ENCODE measurements at regions not wholly inside any gene's neighbourhood (a gene's known extent, or its start where the extent isn't known, plus 50 kb on each side); places are given as distances from the start of the nearest gene placed in this dataset.

DNA sequence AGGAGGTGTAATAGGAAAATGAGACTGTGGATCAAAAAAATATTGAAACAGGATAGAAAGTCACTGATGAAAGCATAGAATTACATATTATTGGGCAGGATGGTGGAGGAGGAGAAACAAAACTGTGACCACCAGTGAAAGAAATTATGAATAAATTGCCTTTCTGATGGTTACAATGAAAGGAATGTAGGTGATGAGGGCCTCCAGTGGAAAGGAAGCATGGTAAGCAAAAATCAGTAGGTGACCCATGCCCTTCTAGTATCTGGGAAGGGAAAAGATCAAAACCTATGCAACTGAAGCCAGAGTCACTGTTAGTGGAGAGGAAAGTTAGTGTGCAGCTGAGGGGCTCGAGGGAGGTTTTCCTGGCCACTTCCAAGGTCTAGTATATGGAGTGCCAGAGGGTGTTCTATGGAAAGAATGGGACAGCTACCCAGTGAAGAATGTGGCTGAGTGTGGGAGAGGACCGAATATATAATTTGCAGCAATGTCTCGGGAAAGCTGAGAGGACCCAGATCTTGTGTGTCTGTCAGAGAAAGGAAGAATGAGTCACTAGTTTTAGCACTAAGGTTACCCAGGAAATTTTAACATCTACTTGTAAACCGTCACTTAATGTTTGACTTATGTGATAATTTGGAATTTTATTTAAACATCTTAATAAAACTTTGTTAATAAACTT, 146.2 kb downstream of the NFKBIZ start:
- TF ChIP-seq, protein P1, sequence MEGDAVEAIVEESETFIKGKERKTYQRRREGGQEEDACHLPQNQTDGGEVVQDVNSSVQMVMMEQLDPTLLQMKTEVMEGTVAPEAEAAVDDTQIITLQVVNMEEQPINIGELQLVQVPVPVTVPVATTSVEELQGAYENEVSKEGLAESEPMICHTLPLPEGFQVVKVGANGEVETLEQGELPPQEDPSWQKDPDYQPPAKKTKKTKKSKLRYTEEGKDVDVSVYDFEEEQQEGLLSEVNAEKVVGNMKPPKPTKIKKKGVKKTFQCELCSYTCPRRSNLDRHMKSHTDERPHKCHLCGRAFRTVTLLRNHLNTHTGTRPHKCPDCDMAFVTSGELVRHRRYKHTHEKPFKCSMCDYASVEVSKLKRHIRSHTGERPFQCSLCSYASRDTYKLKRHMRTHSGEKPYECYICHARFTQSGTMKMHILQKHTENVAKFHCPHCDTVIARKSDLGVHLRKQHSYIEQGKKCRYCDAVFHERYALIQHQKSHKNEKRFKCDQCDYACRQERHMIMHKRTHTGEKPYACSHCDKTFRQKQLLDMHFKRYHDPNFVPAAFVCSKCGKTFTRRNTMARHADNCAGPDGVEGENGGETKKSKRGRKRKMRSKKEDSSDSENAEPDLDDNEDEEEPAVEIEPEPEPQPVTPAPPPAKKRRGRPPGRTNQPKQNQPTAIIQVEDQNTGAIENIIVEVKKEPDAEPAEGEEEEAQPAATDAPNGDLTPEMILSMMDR (IDR thresholded peaks at IDR 0.05; ENCODE audit: extremely low read depth, low read depth, low read length): no peak
- H3K27me3 ChIP-seq (ENCODE audit: insufficient read depth, low read length): no peaks in the 10 kb centered on the region

DNA sequence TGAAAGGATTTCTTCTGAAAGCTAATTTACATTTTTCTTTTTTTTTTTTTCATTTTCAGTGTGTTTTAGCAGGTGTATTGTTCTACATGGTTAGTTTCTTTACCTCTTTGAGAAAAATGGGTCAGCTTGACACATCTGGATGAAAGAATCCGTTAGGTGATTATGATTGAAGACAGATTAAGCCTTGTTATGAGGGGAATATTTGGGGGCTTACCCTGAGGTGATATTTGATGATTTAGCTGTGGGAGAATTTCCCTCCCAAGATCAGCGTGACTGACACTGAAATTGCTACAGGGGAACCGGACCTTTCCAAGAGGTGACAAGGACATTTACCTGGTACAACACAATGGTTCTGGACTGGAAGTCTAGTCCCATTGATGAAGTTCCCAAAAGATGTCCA, 147.5 kb downstream of the NFKBIZ start:
- no peak overlapping the region for H3K27ac ChIP-seq (ENCODE audit: low read depth, low read length)
- H4K20me1 ChIP-seq (ENCODE audit: insufficient read depth, low read length): no peaks in the 10 kb centered on the region
- DNase-seq (ENCODE audit: insufficient read length, low spot score, missing footprints): no peak
- H3K9me3 ChIP-seq (ENCODE audit: low read depth, low read length): no peaks in the 10 kb centered on the region
- H3K4me2 ChIP-seq (ENCODE audit: insufficient read depth, low read length): no peak overlapping the region
- no peaks in the 10 kb centered on the region for H3K79me2 ChIP-seq (ENCODE audit: insufficient read depth, low read length)
- no peaks in the 10 kb centered on the region for H3K36me3 ChIP-seq (ENCODE audit: insufficient read depth, low read length)
- no peak overlapping the region for H3K4me3 ChIP-seq (ENCODE audit: insufficient read depth, low read length)
- no peak overlapping the region for H2AFZ ChIP-seq (ENCODE audit: low read length)
- TF ChIP-seq, protein P1 (IDR thresholded peaks at IDR 0.05; ENCODE audit: extremely low read depth, low read depth, low read length): no peak
- H3K27me3 ChIP-seq (ENCODE audit: insufficient read depth, low read length): no peaks in the 10 kb centered on the region
- H3K4me1 ChIP-seq (ENCODE audit: insufficient read depth, low read length): peaks cover 10% of the 10 kb centered on the region

More for the DNA sequence above, 146.2 kb downstream of the NFKBIZ start:
- Histone ChIP-seq H3K9me3 (ENCODE audit: low read depth, low read length) (no peaks in the 10 kb centered on the region), H3K4me2 (ENCODE audit: insufficient read depth, low read length) (peak overlapping the region; percentile 33), H2AFZ (ENCODE audit: low read length) (peak overlapping the region; percentile 33), H3K27ac (ENCODE audit: low read depth, low read length) (peak overlapping the region; percentile 16), H4K20me1 (ENCODE audit: insufficient read depth, low read length) (no peaks in the 10 kb centered on the region), H3K79me2 (ENCODE audit: insufficient read depth, low read length) (no peaks in the 10 kb centered on the region), H3K4me3 (ENCODE audit: insufficient read depth, low read length) (no peak overlapping the region), H3K36me3 (ENCODE audit: insufficient read depth, low read length) (no peaks in the 10 kb centered on the region), H3K4me1 (ENCODE audit: insufficient read depth, low read length) (peaks cover 10% of the 10 kb centered on the region)
- DNase-seq (ENCODE audit: insufficient read length, low spot score, missing footprints): peak; percentile 13

DNA sequence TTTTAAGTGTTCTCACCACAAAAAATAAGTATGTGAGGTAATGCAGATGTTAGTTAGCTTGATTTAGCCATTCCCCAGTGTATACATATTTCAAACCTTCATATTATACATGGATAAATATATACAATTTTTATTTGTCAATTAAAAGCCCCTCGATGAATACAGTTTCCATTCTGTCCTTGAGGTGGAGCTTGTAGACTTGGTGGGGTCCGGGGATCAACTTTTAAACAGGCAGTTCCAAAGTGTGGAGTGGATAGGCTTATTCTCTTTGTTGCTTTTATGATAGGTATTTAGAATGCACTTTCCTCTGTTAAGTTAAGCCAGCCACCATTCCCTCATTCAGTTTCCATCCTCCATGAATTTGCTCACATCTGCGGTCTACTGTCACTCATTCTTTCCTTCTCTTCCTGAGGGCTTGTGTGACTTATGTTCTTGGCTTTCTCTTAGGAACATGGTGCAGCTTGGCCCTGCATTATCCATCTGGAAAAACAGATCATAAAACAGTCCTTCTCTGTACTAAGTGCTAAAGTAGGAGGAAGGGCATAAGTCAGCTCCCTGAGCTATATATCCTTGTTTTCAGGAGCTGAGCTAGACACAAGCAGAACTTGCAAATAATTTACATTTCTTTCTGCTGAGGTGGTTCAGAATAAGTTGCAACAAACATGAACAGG, 149.1 kb downstream of the NFKBIZ start:
- H3K79me2 ChIP-seq (ENCODE audit: insufficient read depth, low read length): no peaks in the 10 kb centered on the region
- no peaks in the 10 kb centered on the region for H3K36me3 ChIP-seq (ENCODE audit: insufficient read depth, low read length)
- no peak overlapping the region for H3K27ac ChIP-seq (ENCODE audit: low read depth, low read length)
- no peaks in the 10 kb centered on the region for H4K20me1 ChIP-seq (ENCODE audit: insufficient read depth, low read length)
- no peak for DNase-seq (ENCODE audit: insufficient read length, low spot score, missing footprints)
- TF ChIP-seq, protein P1 (IDR thresholded peaks at IDR 0.05; ENCODE audit: extremely low read depth, low read depth, low read length): no peak
- H3K4me3 ChIP-seq (ENCODE audit: insufficient read depth, low read length): no peak overlapping the region
- H3K4me2 ChIP-seq (ENCODE audit: insufficient read depth, low read length): no peak overlapping the region
- H3K4me1 ChIP-seq (ENCODE audit: insufficient read depth, low read length): peaks cover 10% of the 10 kb centered on the region
- H2AFZ ChIP-seq (ENCODE audit: low read length): peak overlapping the region; percentile 32
- H3K27me3 ChIP-seq (ENCODE audit: insufficient read depth, low read length): no peaks in the 10 kb centered on the region
- H3K9me3 ChIP-seq (ENCODE audit: low read depth, low read length): no peaks in the 10 kb centered on the region

DNA sequence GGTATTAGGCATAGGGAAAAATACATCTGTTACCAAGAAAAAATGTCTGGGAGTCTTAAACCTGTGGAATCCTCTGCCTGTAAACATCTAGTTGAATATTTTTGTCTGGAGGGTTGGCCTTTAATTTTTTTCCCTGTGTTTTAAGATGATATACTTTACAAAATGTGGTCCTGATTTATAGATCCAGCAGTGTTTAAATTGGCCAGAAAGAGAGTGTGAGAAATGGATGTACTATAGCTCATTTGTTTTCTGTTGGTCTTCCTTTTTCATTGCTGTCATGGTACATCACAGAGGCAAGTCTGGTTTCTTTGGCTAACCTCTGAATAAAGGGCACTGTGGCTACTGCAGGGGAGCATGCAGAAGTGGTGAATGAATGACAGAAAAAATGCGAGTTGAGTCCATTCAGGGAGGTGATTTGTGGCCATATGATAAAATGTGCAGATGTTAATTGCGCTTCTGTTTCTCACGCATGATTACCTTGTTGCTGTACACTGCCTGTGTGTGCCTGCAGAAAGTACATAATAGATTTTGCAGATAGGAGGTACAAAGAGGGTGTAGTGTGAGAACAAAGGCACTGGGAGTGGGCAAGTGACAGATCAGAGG, 150.0 kb downstream of the NFKBIZ start:
- Histone ChIP-seq H3K4me2 (ENCODE audit: insufficient read depth, low read length) (no peak overlapping the region), H3K27me3 (ENCODE audit: insufficient read depth, low read length) (no peaks in the 10 kb centered on the region), H3K27ac (ENCODE audit: low read depth, low read length) (no peak overlapping the region), H3K36me3 (ENCODE audit: insufficient read depth, low read length) (no peaks in the 10 kb centered on the region), H3K4me3 (ENCODE audit: insufficient read depth, low read length) (no peak overlapping the region), H3K79me2 (ENCODE audit: insufficient read depth, low read length) (no peaks in the 10 kb centered on the region), H3K9me3 (ENCODE audit: low read depth, low read length) (no peaks in the 10 kb centered on the region), H4K20me1 (ENCODE audit: insufficient read depth, low read length) (no peaks in the 10 kb centered on the region), H3K4me1 (ENCODE audit: insufficient read depth, low read length) (peaks cover 10% of the 10 kb centered on the region), H2AFZ (ENCODE audit: low read length) (no peak overlapping the region)
- TF ChIP-seq, protein P1 (IDR thresholded peaks at IDR 0.05; ENCODE audit: extremely low read depth, low read depth, low read length): no peak
- no peak for DNase-seq (ENCODE audit: insufficient read length, low spot score, missing footprints)
